Neural cell (in vitro differentiated cells): ENCODE measurements at regions not wholly inside any gene's neighbourhood (a gene's known extent, or its start where the extent isn't known, plus 50 kb on each side); places are given as distances from the start of the nearest gene placed in this dataset.

ENCODE experiments used
- EP300 ChIP-seq: fragments of 450-650 bp; conservative IDR thresholded peaks from 2 replicates; pipeline ENCODE4 v1.6.1; 2014; ENCODE audit warnings: antibody characterized with exemption, mild to moderate bottlenecking, moderate library complexity; ENCODE audit not compliant: poor library complexity, severe bottlenecking
- TF ChIP-seq, protein P1 (sequence below): fragments of 450-650 bp; IDR thresholded peaks from 2 replicates; pipeline ENCODE4 v1.5.1; 2014; ENCODE audit warnings: antibody characterized with exemption, mild to moderate bottlenecking, moderate library complexity; ENCODE audit not compliant: poor library complexity, severe bottlenecking

DNA sequence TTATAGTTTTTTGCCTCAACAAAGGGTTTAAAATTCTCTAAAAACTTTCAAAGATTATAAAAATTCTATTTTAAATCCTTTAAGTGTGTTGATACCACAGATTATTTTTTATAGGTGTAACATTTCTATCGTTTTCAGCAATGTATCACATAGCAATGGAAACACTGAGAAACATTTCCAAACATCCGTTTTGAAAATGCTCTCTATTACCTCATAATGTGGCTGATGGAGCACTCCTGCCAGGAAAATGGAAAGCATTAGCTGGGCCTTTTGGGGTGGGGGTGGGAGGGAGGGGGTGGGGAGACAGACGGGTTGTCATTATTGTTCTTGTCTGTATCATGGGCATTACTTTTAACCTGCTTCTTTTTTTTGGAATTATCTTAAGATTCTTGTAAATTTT, 516.5 kb downstream of the ACTL7B start:
- TF ChIP-seq EP300 = no peak
- TF ChIP-seq, protein P1, sequence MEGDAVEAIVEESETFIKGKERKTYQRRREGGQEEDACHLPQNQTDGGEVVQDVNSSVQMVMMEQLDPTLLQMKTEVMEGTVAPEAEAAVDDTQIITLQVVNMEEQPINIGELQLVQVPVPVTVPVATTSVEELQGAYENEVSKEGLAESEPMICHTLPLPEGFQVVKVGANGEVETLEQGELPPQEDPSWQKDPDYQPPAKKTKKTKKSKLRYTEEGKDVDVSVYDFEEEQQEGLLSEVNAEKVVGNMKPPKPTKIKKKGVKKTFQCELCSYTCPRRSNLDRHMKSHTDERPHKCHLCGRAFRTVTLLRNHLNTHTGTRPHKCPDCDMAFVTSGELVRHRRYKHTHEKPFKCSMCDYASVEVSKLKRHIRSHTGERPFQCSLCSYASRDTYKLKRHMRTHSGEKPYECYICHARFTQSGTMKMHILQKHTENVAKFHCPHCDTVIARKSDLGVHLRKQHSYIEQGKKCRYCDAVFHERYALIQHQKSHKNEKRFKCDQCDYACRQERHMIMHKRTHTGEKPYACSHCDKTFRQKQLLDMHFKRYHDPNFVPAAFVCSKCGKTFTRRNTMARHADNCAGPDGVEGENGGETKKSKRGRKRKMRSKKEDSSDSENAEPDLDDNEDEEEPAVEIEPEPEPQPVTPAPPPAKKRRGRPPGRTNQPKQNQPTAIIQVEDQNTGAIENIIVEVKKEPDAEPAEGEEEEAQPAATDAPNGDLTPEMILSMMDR = no peak
